ENCODE measurements at regions not wholly inside any gene's neighbourhood (a gene's known extent, or its start where the extent isn't known, plus 50 kb on each side); places are given as distances from the start of the nearest gene placed in this dataset.
"Not testable (repeated sequence)": the region's sequence is repeated elsewhere in the genome, so short reads cannot be mapped to it uniquely, and the experiment has no call there.

- DNase-seq = peak; percentile 72
Measured at GRCh38 chr1:195738966-195739650, 869.1 kb downstream of the KCNT2 start.

DNA sequence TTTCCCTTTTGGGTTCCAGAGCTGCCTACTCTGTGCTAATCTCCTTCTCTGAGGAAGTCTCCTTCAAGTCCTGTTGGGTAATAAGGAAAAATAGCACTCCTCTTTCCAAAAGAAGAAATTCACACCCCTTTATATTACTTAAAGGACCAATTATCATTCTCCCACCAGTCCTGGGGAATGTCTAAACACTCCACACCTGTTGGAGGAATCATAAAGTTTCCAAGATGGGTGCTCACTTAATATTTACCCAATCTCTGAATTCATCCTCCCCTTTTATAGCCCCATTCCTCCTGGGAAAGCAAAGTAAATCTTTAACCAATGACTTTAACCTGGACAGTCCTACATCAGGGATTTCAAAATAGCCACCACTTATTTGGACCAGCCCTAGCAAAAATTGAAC lies 873.1 kb downstream of the KCNT2 start:
- no peak for DNase-seq

DNA sequence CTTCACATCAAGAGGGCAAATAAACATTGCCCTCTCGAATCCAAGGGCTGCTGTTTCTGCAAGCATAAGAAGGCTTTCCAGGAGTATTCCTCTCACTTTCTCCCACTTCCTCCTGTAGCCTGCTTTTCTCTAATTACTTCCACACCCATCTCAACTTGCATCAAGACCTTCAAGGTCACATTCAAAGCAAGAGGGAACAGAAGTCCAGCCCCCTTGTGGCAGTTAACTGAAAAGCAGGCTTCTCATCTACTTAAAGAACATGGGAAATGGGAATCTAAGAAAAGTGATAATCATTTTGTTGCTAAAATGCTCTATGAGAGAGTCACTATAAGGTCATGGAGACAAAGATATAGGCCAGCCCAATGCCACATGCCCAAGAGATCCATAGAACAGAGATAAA lies 874.4 kb downstream of the KCNT2 start:
- DNase-seq = no peak

GRCh38 chr1:195733408-195733807 lies 874.8 kb downstream of the KCNT2 start:
- no peak for DNase-seq

GRCh38 chr1:195731385-195731784 lies 876.9 kb downstream of the KCNT2 start:
- DNase-seq = no peak

- DNase-seq = no peak
Measured at GRCh38 chr1:195723796-195724194, 884.4 kb downstream of the KCNT2 start.

DNA sequence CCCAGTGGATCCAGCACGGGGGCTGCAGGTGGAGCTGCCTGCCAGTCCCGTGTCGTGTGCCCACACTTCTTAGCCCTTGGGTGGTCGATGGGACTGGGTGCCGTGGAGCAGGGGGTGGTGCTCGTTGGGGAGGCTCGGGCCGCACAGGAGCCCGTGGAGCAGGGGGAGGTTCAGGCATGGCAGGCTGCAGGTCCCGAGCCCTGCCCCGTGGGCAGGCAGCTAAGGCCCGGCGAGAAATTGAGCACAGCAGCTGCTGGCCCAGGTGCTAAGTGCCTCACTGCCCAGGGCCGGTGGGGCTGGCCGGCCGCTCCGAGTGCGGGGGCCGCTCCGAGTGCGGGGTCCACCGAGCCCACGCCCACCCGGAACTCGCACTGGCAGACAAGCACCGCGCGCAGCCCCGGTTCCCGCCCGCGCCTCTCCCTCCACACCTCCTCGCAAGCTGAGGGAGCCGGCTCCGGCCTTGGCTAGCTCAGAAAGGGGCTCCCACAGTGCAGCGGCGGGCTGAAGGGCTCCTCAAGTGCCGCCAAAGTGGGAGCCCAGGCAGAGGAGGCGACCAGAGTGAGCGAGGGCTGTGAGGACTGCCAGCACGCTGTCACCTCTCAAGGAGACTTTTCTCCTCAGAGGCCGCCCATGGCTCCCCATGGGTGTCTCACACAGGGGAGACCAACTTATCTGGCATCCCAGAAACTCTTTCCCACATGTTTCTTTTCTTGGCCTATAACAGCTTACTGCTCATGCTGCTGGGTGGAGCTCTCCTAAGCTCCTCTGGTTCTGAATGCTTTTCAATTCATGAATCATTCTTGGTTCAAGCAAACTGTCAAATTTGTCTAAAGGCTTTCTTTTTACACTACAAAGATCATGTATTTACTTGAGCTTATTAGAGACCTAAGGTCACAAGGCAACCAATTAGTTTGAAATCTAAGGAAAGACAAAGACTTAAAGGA lies 885.1 kb downstream of the KCNT2 start:
- not testable (repeated sequence) for DNase-seq

DNA sequence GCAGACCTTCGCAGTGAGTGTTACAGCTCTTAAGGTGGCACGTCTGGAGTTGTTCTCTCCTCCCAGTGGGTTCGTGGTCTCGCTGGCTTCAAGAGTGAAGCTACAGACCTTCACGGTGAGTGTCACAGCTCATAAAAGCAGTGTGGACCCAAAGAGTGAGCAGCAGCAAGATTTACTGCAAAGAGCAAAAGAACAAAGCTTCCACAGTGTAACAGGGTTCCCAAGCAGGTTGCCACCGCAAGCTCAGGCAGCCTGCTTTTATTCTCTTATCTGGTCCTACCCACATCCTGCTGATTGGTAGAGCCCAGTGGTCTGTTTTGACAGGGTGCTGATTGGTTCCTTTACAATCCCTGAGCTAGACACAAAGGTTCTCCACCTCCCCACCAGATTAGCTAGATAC lies 886.1 kb downstream of the KCNT2 start:
- DNase-seq = not testable (repeated sequence)

DNA sequence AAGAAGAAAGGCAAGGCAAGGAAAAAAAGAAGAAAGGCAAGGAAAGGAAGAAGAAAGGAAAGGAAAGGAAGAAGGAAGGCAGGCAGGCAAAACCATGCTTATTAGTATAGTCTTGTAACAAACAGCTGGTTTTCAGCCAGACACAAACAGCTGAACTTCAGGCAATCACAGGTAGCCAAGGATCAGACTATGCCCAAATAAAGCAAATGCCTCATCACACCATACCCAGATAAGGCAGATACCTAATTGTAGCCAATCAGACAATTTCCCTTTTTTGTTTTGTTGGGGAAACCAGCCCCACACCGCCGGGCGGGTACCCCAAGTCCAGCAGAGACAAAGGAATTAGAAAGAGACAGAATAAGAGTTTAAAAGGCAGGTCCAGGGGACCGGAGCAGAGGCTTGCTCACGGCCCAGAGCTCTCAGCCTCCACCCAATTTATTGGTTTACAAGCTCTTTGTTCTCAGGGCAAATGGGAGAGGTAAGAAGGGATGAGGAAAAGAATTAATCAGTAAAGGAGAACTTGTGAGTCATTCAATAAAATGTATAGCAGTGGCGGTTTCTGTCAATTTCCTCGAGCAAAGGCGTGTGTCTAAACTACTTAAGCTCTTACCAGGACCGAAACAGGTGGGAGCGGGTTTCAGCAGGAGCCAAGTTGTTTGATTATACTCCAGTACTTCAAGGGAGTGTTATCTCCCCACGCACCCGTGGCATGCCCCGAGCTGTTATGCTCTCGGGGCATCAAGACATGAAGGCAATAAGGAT lies 886.8 kb downstream of the KCNT2 start:
- DNase-seq = no peak

- DNase-seq = peak; percentile 64
Measured at GRCh38 chr1:195717651-195718050, 890.6 kb downstream of the KCNT2 start.

- DNase-seq = no peak
Measured at GRCh38 chr1:195715652-195716051, 892.6 kb downstream of the KCNT2 start.

GRCh38 chr1:195714248-195714647 lies 894.0 kb downstream of the KCNT2 start:
- DNase-seq = peak; percentile 64

GRCh38 chr1:195709821-195710220 lies 898.4 kb downstream of the KCNT2 start:
- DNase-seq = no peak

- DNase-seq = no peak
Measured at GRCh38 chr1:195704028-195704427, 904.2 kb downstream of the KCNT2 start.

GRCh38 chr1:195701149-195701548 lies 907.1 kb downstream of the KCNT2 start:
- DNase-seq = no peak

DNA sequence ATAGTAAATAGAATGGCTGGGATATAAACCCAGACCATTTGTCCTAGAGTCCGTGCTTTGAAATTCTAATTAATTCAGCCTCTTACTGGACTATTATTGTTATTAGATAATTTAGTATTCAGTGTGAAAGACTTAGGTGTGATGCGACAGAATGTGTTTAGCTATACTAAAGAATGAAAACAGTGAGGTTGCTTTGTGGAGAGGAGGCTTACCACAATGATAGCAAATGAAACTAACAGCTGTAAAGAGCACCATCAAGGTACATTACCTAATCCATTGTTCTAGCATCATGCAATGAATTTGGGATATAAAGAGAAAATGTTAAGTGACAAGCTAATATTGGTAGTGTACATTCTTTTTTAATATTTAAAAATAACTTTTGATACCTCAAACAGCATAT lies 911.1 kb downstream of the KCNT2 start:
- DNase-seq = no peak

DNA sequence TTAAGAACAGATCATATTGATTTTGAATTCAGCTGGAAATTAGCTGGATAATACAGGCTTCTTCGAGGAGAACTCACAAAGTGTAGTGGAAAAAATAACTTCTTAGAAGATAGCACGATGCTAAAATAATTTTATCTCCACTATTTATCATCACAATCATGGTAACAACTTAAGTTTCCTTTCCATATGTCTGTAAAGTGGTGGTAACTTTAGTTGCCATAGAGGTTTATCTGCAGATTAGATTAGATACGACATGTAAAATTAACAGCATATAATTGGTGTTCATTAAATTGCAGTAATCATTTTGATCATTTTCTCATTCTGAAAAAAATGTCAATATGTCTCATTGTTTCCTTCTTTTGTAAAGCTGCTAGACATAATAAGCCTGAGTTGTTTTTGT lies 921.5 kb downstream of the KCNT2 start:
- DNase-seq = no peak

DNA sequence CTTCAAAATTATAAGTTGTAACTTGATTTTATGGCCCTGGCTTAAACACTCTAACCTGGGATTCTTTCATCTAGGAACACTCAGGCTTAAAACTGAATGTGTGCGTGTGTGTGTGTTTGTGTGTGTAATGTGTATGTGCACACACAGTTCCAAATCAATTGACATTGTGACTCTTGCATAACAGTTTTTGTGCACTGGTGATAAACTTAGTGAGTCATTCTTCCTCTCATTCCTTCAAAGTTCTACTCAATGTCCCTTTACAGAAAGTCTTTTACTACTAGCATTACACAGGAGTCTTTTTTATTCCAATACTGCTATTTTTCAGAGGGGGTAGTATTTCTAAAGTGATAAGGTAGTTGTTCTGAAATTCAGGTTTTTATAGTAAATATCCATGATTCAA lies 943.6 kb downstream of the KCNT2 start:
- DNase-seq = peak; percentile 12

- peak; percentile 80 for DNase-seq
Measured at GRCh38 chr1:195663549-195664280, 944.5 kb downstream of the KCNT2 start.

- DNase-seq = no peak
Measured at GRCh38 chr1:195656780-195657179, 951.5 kb downstream of the KCNT2 start.

DNA sequence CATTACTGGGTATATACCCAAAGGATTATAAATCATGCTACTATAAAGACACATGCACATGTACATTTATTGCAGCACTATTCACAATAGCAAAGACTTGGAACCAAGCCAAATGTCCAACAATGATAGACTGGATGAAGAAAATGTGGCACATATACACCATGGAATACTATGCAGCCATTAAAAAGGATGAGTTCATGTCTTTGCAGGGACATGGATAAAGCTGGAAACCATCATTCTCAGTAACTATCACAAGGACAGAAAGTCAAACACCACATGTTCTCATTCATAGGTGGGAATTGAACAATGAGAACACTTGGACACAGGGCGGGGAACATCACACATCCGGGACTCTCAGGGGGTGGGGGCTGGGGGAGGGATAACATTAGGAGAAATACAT lies 959.4 kb downstream of the KCNT2 start:
- not testable (repeated sequence) for DNase-seq

DNA sequence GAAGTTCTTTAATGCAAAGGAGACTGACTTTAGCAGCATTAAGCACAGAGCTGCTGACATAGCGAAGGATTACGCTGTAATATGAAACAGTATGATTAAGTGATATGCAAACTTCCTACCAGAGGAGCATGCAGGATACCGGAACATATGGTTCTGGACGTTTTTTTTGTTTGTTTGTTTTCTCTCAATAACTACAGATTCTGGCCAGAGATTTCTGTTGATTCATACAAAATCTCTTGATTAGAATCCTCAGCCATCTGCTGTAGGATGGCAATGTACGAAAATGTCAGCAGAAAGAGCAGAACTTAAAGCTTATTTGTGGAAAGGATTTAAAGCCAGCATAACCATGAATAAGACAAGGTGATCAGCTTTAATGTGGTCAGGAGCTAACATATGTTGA lies 970.7 kb downstream of the KCNT2 start:
- peak; percentile 20 for DNase-seq

GRCh38 chr1:195618287-195618686 lies 990.0 kb downstream of the KCNT2 start:
- no peak for DNase-seq

Data from fibroblast of upper back skin (primary cell).